H9 (cell line): ENCODE measurements at regions not wholly inside any gene's neighbourhood (a gene's known extent, or its start where the extent isn't known, plus 50 kb on each side); places are given as distances from the start of the nearest gene placed in this dataset.

Experiments used
- DNase-seq: peaks from one replicate; pipeline ENCODE4 v3.0.0-alpha.2; 2017
- H2AFZ ChIP-seq: one replicate; pipeline ENCODE4 v1.6.1; 2013; ENCODE audit warnings: mild to moderate bottlenecking, low read length, control low read depth, moderate library complexity
- H2AK5ac ChIP-seq: 2 replicates; pipeline ENCODE4 v1.6.1; 2013; ENCODE audit warnings: low read length, control low read depth, mixed read lengths; ENCODE audit not compliant: insufficient read length
- H2BK120ac ChIP-seq: one replicate; pipeline ENCODE4 v1.6.1; 2013; ENCODE audit warnings: low read depth, mild to moderate bottlenecking, low read length, control low read depth, inconsistent platforms; ENCODE audit not compliant: poor library complexity, severe bottlenecking
- H2BK12ac ChIP-seq: 2 replicates; pipeline ENCODE4 v1.6.1; 2013; ENCODE audit warnings: low read length, control low read depth, mixed read lengths, low read depth; ENCODE audit not compliant: insufficient read length
- H2BK15ac ChIP-seq: 2 replicates; pipeline ENCODE4 v1.6.1; 2013; ENCODE audit warnings: low read depth, low read length, control low read depth
- H2BK20ac ChIP-seq: one replicate; pipeline ENCODE4 v1.6.1; 2013; ENCODE audit warnings: low read depth, mild to moderate bottlenecking, low read length, control low read depth, inconsistent platforms; ENCODE audit not compliant: poor library complexity, severe bottlenecking
- H2BK5ac ChIP-seq: 2 replicates; pipeline ENCODE4 v1.6.1; 2013; ENCODE audit warnings: low read length, control low read depth, mixed read lengths; ENCODE audit not compliant: insufficient read length
- H3K14ac ChIP-seq: 2 replicates; pipeline ENCODE4 v1.6.1; 2013; ENCODE audit warnings: low read length, control low read depth; ENCODE audit not compliant: insufficient read depth
- H3K18ac ChIP-seq: 2 replicates; pipeline ENCODE4 v1.6.1; 2013; ENCODE audit warnings: low read depth, mild to moderate bottlenecking, mixed read lengths, low read length, control low read depth; ENCODE audit not compliant: insufficient read length
- H3K23ac ChIP-seq: 2 replicates; pipeline ENCODE4 v1.6.1; 2013; ENCODE audit warnings: low read length, control low read depth, mixed read lengths, low read depth; ENCODE audit not compliant: insufficient read length
- H3K23me2 ChIP-seq: 2 replicates; pipeline ENCODE4 v1.6.1; 2013; ENCODE audit warnings: low read depth, mild to moderate bottlenecking, mixed read lengths, low read length, control low read depth; ENCODE audit not compliant: insufficient read length, poor library complexity, severe bottlenecking
- H3K27ac ChIP-seq: 2 replicates; pipeline ENCODE4 v1.5.1; 2013; ENCODE audit warnings: low read length, control low read depth, mixed read lengths, low read depth; ENCODE audit not compliant: insufficient read length
- H3K27me3 ChIP-seq: 2 replicates; pipeline ENCODE4 v1.6.1; 2013; ENCODE audit warnings: low read length, control low read depth, inconsistent platforms; ENCODE audit not compliant: insufficient read depth
- H3K4ac ChIP-seq: 2 replicates; pipeline ENCODE4 v1.6.1; 2013; ENCODE audit warnings: low read depth, mild to moderate bottlenecking, control low read depth, inconsistent platforms, low read length, moderate library complexity
- H3K4me1 ChIP-seq: 2 replicates; pipeline ENCODE4 v1.6.1; 2013; ENCODE audit warnings: low read length, control low read depth, inconsistent platforms; ENCODE audit not compliant: insufficient read depth
- H3K4me2 ChIP-seq: 2 replicates; pipeline ENCODE4 v1.6.1; 2013; ENCODE audit warnings: low read length, control low read depth, mixed read lengths; ENCODE audit not compliant: insufficient read length, insufficient read depth
- H3K56ac ChIP-seq: 2 replicates; pipeline ENCODE4 v1.6.1; 2013; ENCODE audit warnings: low read depth, mild to moderate bottlenecking, mixed read lengths, low read length, control low read depth; ENCODE audit not compliant: insufficient read length
- H3K79me1 ChIP-seq: 2 replicates; pipeline ENCODE4 v1.6.1; 2013; ENCODE audit warnings: low read depth, mild to moderate bottlenecking, moderate library complexity, low read length, control low read depth, inconsistent platforms; ENCODE audit not compliant: insufficient read depth, poor library complexity, severe bottlenecking
- H3K79me2 ChIP-seq: 2 replicates; pipeline ENCODE4 v1.6.1; 2013; ENCODE audit warnings: low read length, control low read depth, inconsistent platforms; ENCODE audit not compliant: insufficient read depth
- H3K9ac ChIP-seq: 2 replicates; pipeline ENCODE4 v1.6.1; 2013; ENCODE audit warnings: low read length, control low read depth, mixed read lengths; ENCODE audit not compliant: insufficient read length; ENCODE audit errors: extremely low read depth
- H3K9me3 ChIP-seq: one replicate; pipeline ENCODE4 v1.6.1; 2013; ENCODE audit warnings: low read depth, low read length, inconsistent platforms; ENCODE audit not compliant: control insufficient read depth
- H3T11ph ChIP-seq: one replicate; pipeline ENCODE4 v1.6.1; 2013; ENCODE audit warnings: mild to moderate bottlenecking, low read length, control low read depth, inconsistent platforms
- H4K20me1 ChIP-seq: one replicate; pipeline ENCODE4 v1.6.1; 2013; ENCODE audit not compliant: control insufficient read depth, insufficient read length, insufficient read depth
- H4K5ac ChIP-seq: 2 replicates; pipeline ENCODE4 v1.6.1; 2013; ENCODE audit warnings: low read depth, mild to moderate bottlenecking, mixed read lengths, low read length, control low read depth; ENCODE audit not compliant: insufficient read length
- H4K8ac ChIP-seq: replicated peaks from 2 replicates; pipeline ENCODE4 v1.6.1; 2013; ENCODE audit warnings: low read length, control low read depth, mixed read lengths, low read depth; ENCODE audit not compliant: insufficient read length
- H4K91ac ChIP-seq: 2 replicates; pipeline ENCODE4 v1.6.1; 2013; ENCODE audit warnings: low read depth, mild to moderate bottlenecking, moderate library complexity, mixed read lengths, low read length, control low read depth; ENCODE audit not compliant: insufficient read length
- H3K27ac Mint-ChIP-seq, 3 experiments: 2 replicates in 2 of 3; 3 replicates in 1 of 3; pipeline ENCODE4 v1.8.0; 2020 to 2021; ENCODE audit warnings: mixed read lengths in 3 of 3, mild to moderate bottlenecking in 1 of 3, moderate library complexity in 1 of 3
- H3K27me3 Mint-ChIP-seq: 2 replicates; pipeline ENCODE4 v1.8.0; 2021; ENCODE audit warnings: low read depth, mild to moderate bottlenecking, moderate library complexity, mixed read lengths
- H3K36me3 Mint-ChIP-seq, 3 experiments: 2 replicates in 2 of 3; 3 replicates in 1 of 3; pipeline ENCODE4 v1.8.0; 2020 to 2021; ENCODE audit warnings: low read depth in 3 of 3, mixed read lengths in 3 of 3; ENCODE audit not compliant: insufficient read depth in 1 of 3
- H3K4me1 Mint-ChIP-seq, 2 experiments: 2 replicates each; pipeline ENCODE4 v1.8.0; 2020; ENCODE audit warnings: mixed read lengths in 2 of 2
- H3K4me3 Mint-ChIP-seq, 2 experiments: 2 replicates in 1 of 2; 3 replicates in 1 of 2; pipeline ENCODE4 v1.8.0; 2020 to 2021; ENCODE audit warnings: mild to moderate bottlenecking in 2 of 2, mixed read lengths in 2 of 2, moderate library complexity in 1 of 2
- H3K9me3 Mint-ChIP-seq, 2 experiments: 2 replicates in 1 of 2; 3 replicates in 1 of 2; pipeline ENCODE4 v1.8.0; 2020; ENCODE audit warnings: mild to moderate bottlenecking in 2 of 2, mixed read lengths in 2 of 2, moderate library complexity in 1 of 2
- WGBS: extraction: QIAGEN DNeasy Blood & Tissue Kit; methylation state at CpG from one replicate; pipeline ENCODE4 v1.1.7; 2013; ENCODE audit warnings: missing lambda C conversion rate, low lambda C conversion rate, mixed read lengths; ENCODE audit not compliant: insufficient read length; ENCODE audit errors: extremely low coverage; 5-methylcytosine and 5-hydroxymethylcytosine counted together
- TF ChIP-seq, protein P1 (sequence below): fragments of 200-600 bp; sonication (generic); conservative IDR thresholded peaks from 3 replicates; pipeline ENCODE4 v1.8.0; 2021; ENCODE audit warnings: antibody characterized with exemption, mild to moderate bottlenecking

DNA sequence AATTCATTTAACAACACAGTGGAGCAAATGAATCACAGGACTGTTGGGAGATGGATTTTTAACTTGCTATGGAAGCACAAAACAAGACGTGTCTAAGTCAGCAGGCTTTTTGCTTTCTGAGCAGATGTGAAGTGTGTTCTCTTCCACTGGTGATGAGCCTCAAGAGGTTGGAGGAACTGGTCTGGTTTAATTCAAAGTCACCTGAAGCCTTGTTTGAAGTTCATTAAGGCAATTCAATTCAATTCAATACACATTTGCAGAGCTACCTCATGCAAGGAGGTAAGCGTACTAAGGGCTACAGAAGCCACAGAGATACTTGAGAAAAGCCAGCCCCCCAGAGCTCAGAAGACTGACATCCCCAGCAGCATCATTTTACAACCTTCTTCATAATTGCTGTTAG is 68.4 kb upstream of the PALS2 start:
- no peaks in the 10 kb centered on the region for H3K79me1 ChIP-seq
- no peak overlapping the region for H3K27ac ChIP-seq
- H4K8ac ChIP-seq: no peak overlapping the region
- no peaks in the 10 kb centered on the region for H3K79me2 ChIP-seq
- Mint-ChIP-seq H3K4me1 (peaks cover 24 to 29% of the 10 kb centered on the region in 2 experiments), H3K36me3 (no peaks in the 10 kb centered on the region), H3K27ac (peak overlapping the region in 1 of 3 experiments; percentile 19; a peak in 1 of 7 replicates), H3K27me3 (no peaks in the 10 kb centered on the region), H3K4me3 (no peak overlapping the region; a peak in 1 of 5 replicates), H3K9me3 (no peaks in the 10 kb centered on the region)
- H3K14ac ChIP-seq: no peak overlapping the region
- H2BK12ac ChIP-seq: no peak overlapping the region
- H4K91ac ChIP-seq: no peak overlapping the region
- no peaks in the 10 kb centered on the region for H4K20me1 ChIP-seq
- H3K4me2 ChIP-seq: no peak overlapping the region
- no peak overlapping the region for H2AK5ac ChIP-seq
- H3K23ac ChIP-seq: no peak overlapping the region
- H2BK20ac ChIP-seq: no peak overlapping the region
- H2AFZ ChIP-seq: no peak overlapping the region
- no peak overlapping the region for H3K56ac ChIP-seq
- no peak overlapping the region for H2BK120ac ChIP-seq
- no peak overlapping the region for H2BK15ac ChIP-seq
- H3K4me1 ChIP-seq: peaks cover 3% of the 10 kb centered on the region; the same call in 1 of the 2 replicates
- H4K5ac ChIP-seq: no peak overlapping the region
- H3K18ac ChIP-seq: no peak overlapping the region
- H2BK5ac ChIP-seq: no peak overlapping the region
- no CpG with 5 or more reads among the region's 2 CpGs for WGBS
- no peaks in the 10 kb centered on the region for H3K27me3 ChIP-seq
- no peak overlapping the region for H3K4ac ChIP-seq
- DNase-seq: no peak
- no peak overlapping the region for H3K9ac ChIP-seq
- H3K9me3 ChIP-seq: no peaks in the 10 kb centered on the region
- H3K23me2 ChIP-seq: no peaks in the 10 kb centered on the region
- TF ChIP-seq, protein P1, sequence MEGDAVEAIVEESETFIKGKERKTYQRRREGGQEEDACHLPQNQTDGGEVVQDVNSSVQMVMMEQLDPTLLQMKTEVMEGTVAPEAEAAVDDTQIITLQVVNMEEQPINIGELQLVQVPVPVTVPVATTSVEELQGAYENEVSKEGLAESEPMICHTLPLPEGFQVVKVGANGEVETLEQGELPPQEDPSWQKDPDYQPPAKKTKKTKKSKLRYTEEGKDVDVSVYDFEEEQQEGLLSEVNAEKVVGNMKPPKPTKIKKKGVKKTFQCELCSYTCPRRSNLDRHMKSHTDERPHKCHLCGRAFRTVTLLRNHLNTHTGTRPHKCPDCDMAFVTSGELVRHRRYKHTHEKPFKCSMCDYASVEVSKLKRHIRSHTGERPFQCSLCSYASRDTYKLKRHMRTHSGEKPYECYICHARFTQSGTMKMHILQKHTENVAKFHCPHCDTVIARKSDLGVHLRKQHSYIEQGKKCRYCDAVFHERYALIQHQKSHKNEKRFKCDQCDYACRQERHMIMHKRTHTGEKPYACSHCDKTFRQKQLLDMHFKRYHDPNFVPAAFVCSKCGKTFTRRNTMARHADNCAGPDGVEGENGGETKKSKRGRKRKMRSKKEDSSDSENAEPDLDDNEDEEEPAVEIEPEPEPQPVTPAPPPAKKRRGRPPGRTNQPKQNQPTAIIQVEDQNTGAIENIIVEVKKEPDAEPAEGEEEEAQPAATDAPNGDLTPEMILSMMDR: no peak
- no peak overlapping the region for H3T11ph ChIP-seq
